Osteocyte (in vitro differentiated cells): ENCODE measurements at regions not wholly inside any gene's neighbourhood (a gene's known extent, or its start where the extent isn't known, plus 50 kb on each side); places are given as distances from the start of the nearest gene placed in this dataset.

Experiments
- DNase-seq: peaks from one replicate; pipeline ENCODE4 v3.0.0; 2021; ENCODE audit warnings: mixed read lengths; ENCODE audit not compliant: unreplicated experiment; ENCODE audit errors: extremely low spot score
- H3K27ac Mint-ChIP-seq: one replicate; pipeline ENCODE4 v1.8.0; 2021; ENCODE audit warnings: mild to moderate bottlenecking, mixed read lengths; ENCODE audit not compliant: unreplicated experiment
- H3K27me3 Mint-ChIP-seq: one replicate; pipeline ENCODE4 v1.8.0; 2021; ENCODE audit warnings: mixed read lengths; ENCODE audit not compliant: unreplicated experiment
- H3K36me3 Mint-ChIP-seq: one replicate; pipeline ENCODE4 v1.8.0; 2021; ENCODE audit warnings: mixed read lengths; ENCODE audit not compliant: unreplicated experiment
- H3K4me1 Mint-ChIP-seq: one replicate; pipeline ENCODE4 v1.8.0; 2021; ENCODE audit warnings: mixed read lengths; ENCODE audit not compliant: unreplicated experiment
- H3K4me3 Mint-ChIP-seq: one replicate; pipeline ENCODE4 v1.8.0; 2021; ENCODE audit warnings: mild to moderate bottlenecking, moderate library complexity, mixed read lengths; ENCODE audit not compliant: unreplicated experiment
- H3K9me3 Mint-ChIP-seq: one replicate; pipeline ENCODE4 v1.8.0; 2021; ENCODE audit warnings: mixed read lengths; ENCODE audit not compliant: unreplicated experiment
- CTCF ChIP-seq: fragments of 200-600 bp; sonication (generic); IDR thresholded peaks from 2 replicates; pipeline ENCODE4 v1.5.0; 2021; ENCODE audit warnings: antibody characterized with exemption, mild to moderate bottlenecking, moderate library complexity

GRCh38 chr2:111225856-111226255 lies 105.1 kb downstream of the BCL2L11 start:
- peaks cover 34% of the 10 kb centered on the region for H3K36me3 Mint-ChIP-seq
- no peak for DNase-seq
- peaks cover 22% of the 10 kb centered on the region for H3K9me3 Mint-ChIP-seq
- no peak overlapping the region for H3K4me3 Mint-ChIP-seq
- H3K4me1 Mint-ChIP-seq, result peaks cover 25% of the 10 kb centered on the region
- no peaks in the 10 kb centered on the region for H3K27me3 Mint-ChIP-seq
- no peak for TF ChIP-seq CTCF
- H3K27ac Mint-ChIP-seq, result no peak overlapping the region

- peak overlapping the region; percentile 70 for H3K27ac Mint-ChIP-seq
- peaks cover 43% of the 10 kb centered on the region for H3K36me3 Mint-ChIP-seq
- H3K4me1 Mint-ChIP-seq, result peaks cover 25% of the 10 kb centered on the region
- TF ChIP-seq CTCF, result no peak
- H3K9me3 Mint-ChIP-seq, result peaks cover 28% of the 10 kb centered on the region
- no peak overlapping the region for H3K4me3 Mint-ChIP-seq
- no peak for DNase-seq
- H3K27me3 Mint-ChIP-seq, result no peaks in the 10 kb centered on the region
Measured at GRCh38 chr2:111226876-111227700, 106.4 kb downstream of the BCL2L11 start.

GRCh38 chr2:111227716-111228141 lies 107.0 kb downstream of the BCL2L11 start:
- Mint-ChIP-seq H3K9me3 (peaks cover 25% of the 10 kb centered on the region), H3K27me3 (no peaks in the 10 kb centered on the region), H3K4me1 (peaks cover 25% of the 10 kb centered on the region), H3K27ac (peak overlapping the region; percentile 70), H3K4me3 (no peak overlapping the region), H3K36me3 (peaks cover 45% of the 10 kb centered on the region)
- DNase-seq, result peak; percentile 76
- TF ChIP-seq CTCF, result no peak

GRCh38 chr2:111231532-111232252 lies 111.0 kb downstream of the BCL2L11 start:
- Mint-ChIP-seq H3K36me3 (peaks cover 58% of the 10 kb centered on the region), H3K4me1 (peaks cover 26% of the 10 kb centered on the region), H3K27ac (no peak overlapping the region)

More at GRCh38 chr2:111231532-111232252, 111.0 kb downstream of the BCL2L11 start:
- Mint-ChIP-seq H3K4me3 (no peak overlapping the region), H3K9me3 (peaks cover 23% of the 10 kb centered on the region), H3K27me3 (no peaks in the 10 kb centered on the region)
- no peak for TF ChIP-seq CTCF
- no peak for DNase-seq
